ENCODE measurements at regions not wholly inside any gene's neighbourhood (a gene's known extent, or its start where the extent isn't known, plus 50 kb on each side); places are given as distances from the start of the nearest gene placed in this dataset.

DNA sequence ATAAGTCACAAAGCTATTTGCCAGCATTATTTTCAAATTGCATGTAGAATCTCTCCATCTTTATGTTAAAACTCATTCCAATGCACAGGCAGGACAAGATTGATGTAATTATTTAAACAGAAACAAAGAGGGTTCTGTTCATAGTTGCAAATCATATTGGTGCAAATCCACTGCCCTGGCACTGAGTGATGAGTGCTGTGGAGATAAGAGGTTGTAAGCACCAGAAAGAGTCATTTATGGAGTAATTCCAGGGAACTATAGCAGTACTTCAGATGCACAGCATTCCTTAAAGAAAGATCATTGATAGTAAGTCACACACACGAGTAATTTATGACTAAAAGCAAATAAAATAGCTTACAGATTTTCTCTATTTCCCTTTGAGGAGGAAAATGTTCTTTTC lies 337.7 kb upstream of the CTSO start:
- TF ChIP-seq, protein P1, sequence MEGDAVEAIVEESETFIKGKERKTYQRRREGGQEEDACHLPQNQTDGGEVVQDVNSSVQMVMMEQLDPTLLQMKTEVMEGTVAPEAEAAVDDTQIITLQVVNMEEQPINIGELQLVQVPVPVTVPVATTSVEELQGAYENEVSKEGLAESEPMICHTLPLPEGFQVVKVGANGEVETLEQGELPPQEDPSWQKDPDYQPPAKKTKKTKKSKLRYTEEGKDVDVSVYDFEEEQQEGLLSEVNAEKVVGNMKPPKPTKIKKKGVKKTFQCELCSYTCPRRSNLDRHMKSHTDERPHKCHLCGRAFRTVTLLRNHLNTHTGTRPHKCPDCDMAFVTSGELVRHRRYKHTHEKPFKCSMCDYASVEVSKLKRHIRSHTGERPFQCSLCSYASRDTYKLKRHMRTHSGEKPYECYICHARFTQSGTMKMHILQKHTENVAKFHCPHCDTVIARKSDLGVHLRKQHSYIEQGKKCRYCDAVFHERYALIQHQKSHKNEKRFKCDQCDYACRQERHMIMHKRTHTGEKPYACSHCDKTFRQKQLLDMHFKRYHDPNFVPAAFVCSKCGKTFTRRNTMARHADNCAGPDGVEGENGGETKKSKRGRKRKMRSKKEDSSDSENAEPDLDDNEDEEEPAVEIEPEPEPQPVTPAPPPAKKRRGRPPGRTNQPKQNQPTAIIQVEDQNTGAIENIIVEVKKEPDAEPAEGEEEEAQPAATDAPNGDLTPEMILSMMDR (IDR thresholded peaks at IDR 0.05), result no peak
- no peak for TF ChIP-seq POLR2A (IDR thresholded peaks at IDR 0.05)
